Endodermal cell (in vitro differentiated cells): ENCODE measurements at regions not wholly inside any gene's neighbourhood (a gene's known extent, or its start where the extent isn't known, plus 50 kb on each side); places are given as distances from the start of the nearest gene placed in this dataset.

Experiments used
- DNase-seq: peaks from one replicate; pipeline ENCODE4 v3.0.0-alpha.2; 2017
- H3K27ac ChIP-seq: 2 replicates; pipeline ENCODE4 v1.5.1; 2013; ENCODE audit warnings: mild to moderate bottlenecking, low read depth, low read length, moderate library complexity
- H3K27me3 ChIP-seq: 2 replicates; pipeline ENCODE4 v1.6.1; 2013; ENCODE audit warnings: mild to moderate bottlenecking, low read length, moderate library complexity; ENCODE audit not compliant: insufficient read depth, control insufficient read depth, poor library complexity, severe bottlenecking
- H3K36me3 ChIP-seq: 2 replicates; pipeline ENCODE4 v1.7.0; 2013; ENCODE audit warnings: mild to moderate bottlenecking, low read length, moderate library complexity; ENCODE audit not compliant: control insufficient read depth, insufficient read depth
- H3K4me1 ChIP-seq: one replicate; pipeline ENCODE4 v1.7.0; 2013; ENCODE audit warnings: low read length; ENCODE audit not compliant: control insufficient read depth, insufficient read depth
- H3K4me3 ChIP-seq: 2 replicates; pipeline ENCODE4 v1.5.1; 2013; ENCODE audit warnings: mild to moderate bottlenecking, low read length, moderate library complexity
- H3K9ac ChIP-seq: 2 replicates; pipeline ENCODE4 v1.6.1; 2013; ENCODE audit warnings: mild to moderate bottlenecking, low read length, moderate library complexity; ENCODE audit not compliant: poor library complexity, severe bottlenecking; ENCODE audit errors: extremely low read depth
- H3K9me3 ChIP-seq: 2 replicates; pipeline ENCODE4 v1.6.1; 2013; ENCODE audit warnings: mild to moderate bottlenecking, low read length, moderate library complexity; ENCODE audit not compliant: control insufficient read depth
- H3K27ac Mint-ChIP-seq: 2 replicates; pipeline ENCODE4 v1.8.0; 2020; ENCODE audit warnings: mixed read lengths
- H3K27me3 Mint-ChIP-seq: 2 replicates; pipeline ENCODE4 v1.8.0; 2021; ENCODE audit warnings: mild to moderate bottlenecking, mixed read lengths; ENCODE audit not compliant: insufficient read depth
- H3K36me3 Mint-ChIP-seq: 2 replicates; pipeline ENCODE4 v1.8.0; 2020; ENCODE audit warnings: low read depth, mixed read lengths
- H3K4me1 Mint-ChIP-seq: 2 replicates; pipeline ENCODE4 v1.8.0; 2020; ENCODE audit warnings: mixed read lengths
- H3K4me3 Mint-ChIP-seq: 2 replicates; pipeline ENCODE4 v1.8.0; 2020; ENCODE audit warnings: mild to moderate bottlenecking, moderate library complexity, mixed read lengths
- H3K9me3 Mint-ChIP-seq: 2 replicates; pipeline ENCODE4 v1.8.0; 2020; ENCODE audit warnings: mild to moderate bottlenecking, mixed read lengths
- CTCF ChIP-seq: fragments of 200-600 bp; sonication (generic); conservative IDR thresholded peaks from 2 replicates; pipeline ENCODE4 v1.5.0; 2021; ENCODE audit warnings: antibody characterized with exemption, mild to moderate bottlenecking
- WGBS, 2 experiments: methylation state at CpG; one replicate each; pipeline versions ENCODE4 v1.1.5 to v1.1.7; 2013; ENCODE audit warnings: missing lambda C conversion rate in 2 of 2, mixed read lengths in 1 of 2; ENCODE audit not compliant: insufficient coverage in 1 of 2, insufficient read length in 1 of 2; 5-methylcytosine and 5-hydroxymethylcytosine counted together

- peak; percentile 60 for DNase-seq
- Mint-ChIP-seq H3K4me3 (no peak overlapping the region), H3K27ac (peak overlapping the region; percentile 50), H3K9me3 (peaks cover 16% of the 10 kb centered on the region), H3K27me3 (no peaks in the 10 kb centered on the region), H3K36me3 (peaks cover 10% of the 10 kb centered on the region), H3K4me1 (peaks cover 45% of the 10 kb centered on the region)
- Histone ChIP-seq H3K27ac (peak overlapping the region; percentile 30), H3K9ac (no peak overlapping the region), H3K27me3 (no peaks in the 10 kb centered on the region), H3K4me1 (no peaks in the 10 kb centered on the region), H3K4me3 (peak overlapping the region; percentile 28), H3K36me3 (no peaks in the 10 kb centered on the region), H3K9me3 (peaks cover 40% of the 10 kb centered on the region)
- WGBS, 2 experiments, result 34% methylated on average over 5 of the region's 5 CpGs; no CpG with 5 or more reads in 1 of the 2 experiments
- TF ChIP-seq CTCF, result no peak
Measured at GRCh38 chr16:60199150-60199549, 1465.0 kb upstream of the GOT2 start.

- H3K36me3 ChIP-seq, result no peaks in the 10 kb centered on the region
- Mint-ChIP-seq H3K27me3 (no peaks in the 10 kb centered on the region), H3K36me3 (no peaks in the 10 kb centered on the region), H3K27ac (no peak overlapping the region), H3K9me3 (no peaks in the 10 kb centered on the region), H3K4me3 (no peak overlapping the region), H3K4me1 (peaks cover 8% of the 10 kb centered on the region)
- no peak overlapping the region for H3K4me3 ChIP-seq
- no peak for DNase-seq
- TF ChIP-seq CTCF, result no peak
- no peak overlapping the region for H3K27ac ChIP-seq
- H3K27me3 ChIP-seq, result no peaks in the 10 kb centered on the region
- H3K4me1 ChIP-seq, result no peaks in the 10 kb centered on the region
- no peak overlapping the region for H3K9ac ChIP-seq
- 83 to 94% methylated on average over 2 of the region's 2 CpGs for WGBS, 2 experiments
- H3K9me3 ChIP-seq, result no peaks in the 10 kb centered on the region
Measured at GRCh38 chr16:60181536-60181935, 1447.4 kb upstream of the GOT2 start.

GRCh38 chr16:60180609-60181008 is 1446.5 kb upstream of the GOT2 start:
- Mint-ChIP-seq H3K27ac (no peak overlapping the region), H3K4me1 (peaks cover 8% of the 10 kb centered on the region), H3K4me3 (no peak overlapping the region), H3K9me3 (no peaks in the 10 kb centered on the region), H3K27me3 (no peaks in the 10 kb centered on the region), H3K36me3 (no peaks in the 10 kb centered on the region)
- no peaks in the 10 kb centered on the region for H3K4me1 ChIP-seq
- H3K9ac ChIP-seq, result no peak overlapping the region
- no peaks in the 10 kb centered on the region for H3K9me3 ChIP-seq
- TF ChIP-seq CTCF, result no peak
- no peak for DNase-seq
- no peaks in the 10 kb centered on the region for H3K36me3 ChIP-seq
- H3K27ac ChIP-seq, result no peak overlapping the region
- no peaks in the 10 kb centered on the region for H3K27me3 ChIP-seq
- H3K4me3 ChIP-seq, result no peak overlapping the region
- WGBS, 2 experiments, result 88 to 94% methylated on average over 2 of the region's 2 CpGs
